ENCODE measurements at regions not wholly inside any gene's neighbourhood (a gene's known extent, or its start where the extent isn't known, plus 50 kb on each side); places are given as distances from the start of the nearest gene placed in this dataset.

- DNase-seq (ENCODE audit: low spot score) = no peak
These were observed 204.5 kb downstream of the BRD1 start for GRCh38 chr22:49623176-49623575.

DNA sequence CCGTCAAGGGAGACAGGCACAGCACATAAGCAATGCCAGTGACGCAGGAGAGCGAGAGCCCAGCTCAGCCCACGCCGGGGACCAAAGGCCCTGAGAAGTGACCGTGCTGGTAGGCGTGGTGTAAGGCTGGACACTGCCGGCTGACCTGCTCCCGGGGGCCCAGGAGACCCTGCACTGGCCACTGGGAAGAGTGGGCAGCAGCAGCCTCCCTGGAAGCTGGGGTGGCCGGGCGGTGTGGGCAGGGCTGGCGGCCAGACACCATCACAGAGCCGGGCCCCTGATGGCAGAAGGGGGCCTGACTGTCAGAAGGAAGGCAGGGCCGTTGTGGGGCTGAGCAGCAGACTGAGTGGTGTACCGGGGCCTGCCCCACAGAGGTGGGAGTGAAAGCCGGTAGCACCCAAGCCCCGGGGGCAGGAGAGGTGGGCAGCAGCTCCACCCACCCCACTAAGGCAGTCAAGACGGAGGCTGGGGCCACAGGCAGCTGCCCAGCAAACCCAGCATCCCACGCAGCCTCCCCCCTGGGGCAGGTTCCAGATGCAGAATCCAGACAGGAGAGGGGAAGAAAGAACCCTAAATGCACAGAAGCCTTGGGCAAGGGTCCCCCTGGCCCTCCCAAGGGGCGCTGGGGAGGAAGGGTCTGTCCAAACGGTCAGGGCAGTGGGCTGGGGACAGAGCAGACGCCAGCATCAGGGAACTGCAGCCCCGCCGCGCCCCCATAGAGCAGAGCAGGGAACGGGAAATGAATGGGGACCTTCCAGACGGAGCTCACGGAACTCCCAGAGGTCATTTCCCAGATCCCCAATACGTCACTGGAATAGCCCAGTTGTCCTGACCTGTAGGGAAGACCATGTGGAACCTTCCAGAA is 205.2 kb downstream of the BRD1 start:
- no peak for DNase-seq (ENCODE audit: low spot score)

DNA sequence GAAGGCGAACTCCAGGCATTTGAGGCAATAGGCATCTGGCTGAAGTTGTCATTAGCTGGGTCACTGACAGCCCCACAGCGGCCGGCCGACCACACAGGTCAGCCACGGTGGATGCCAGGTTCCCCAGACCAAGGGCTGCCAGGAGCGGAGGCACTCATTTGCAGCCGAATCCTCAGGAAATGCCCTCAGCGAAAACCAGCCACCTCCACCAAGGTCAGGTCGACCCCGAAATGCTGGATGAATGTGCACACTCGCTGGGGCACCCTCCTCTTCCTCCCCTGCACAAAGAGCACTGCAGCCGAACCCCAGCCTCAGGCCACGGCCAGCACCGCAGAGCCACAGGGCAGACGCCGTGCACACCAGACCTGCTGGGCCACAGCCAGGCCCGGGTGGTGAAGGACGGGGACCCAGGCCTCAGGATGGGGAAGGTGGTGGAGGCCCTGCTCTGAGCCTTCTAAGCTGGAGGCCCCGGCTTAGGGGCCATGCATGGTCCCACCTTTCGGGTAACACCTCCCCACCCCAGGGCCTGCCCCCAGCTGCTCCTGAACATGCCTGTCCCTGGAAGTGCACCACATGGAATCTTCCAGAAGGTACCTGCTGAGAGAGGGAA is 206.0 kb downstream of the BRD1 start:
- DNase-seq (ENCODE audit: low spot score) = no peak

DNA sequence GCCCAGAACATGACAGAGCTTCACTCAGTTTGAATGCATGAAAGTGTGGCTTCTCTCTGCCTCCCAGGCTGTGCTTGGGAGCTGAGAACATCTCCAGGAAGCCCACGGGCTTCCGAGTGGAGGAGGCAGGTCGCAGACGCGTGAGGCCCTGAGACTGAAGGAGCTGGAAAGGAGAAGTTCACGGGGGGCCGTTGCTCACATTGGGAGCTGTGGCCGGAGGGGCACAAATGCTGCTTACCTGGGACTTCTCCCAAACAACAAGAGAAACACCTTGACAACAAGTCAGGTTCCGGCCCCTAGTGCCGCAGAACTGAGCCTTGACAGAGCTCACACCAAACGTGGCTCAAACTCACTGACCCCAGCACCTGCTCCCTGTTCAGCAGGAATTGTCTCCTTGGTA is 207.0 kb downstream of the BRD1 start:
- DNase-seq (ENCODE audit: low spot score) = no peak

GRCh38 chr22:49620003-49620556 is 207.6 kb downstream of the BRD1 start:
- DNase-seq (ENCODE audit: low spot score) = no peak

DNA sequence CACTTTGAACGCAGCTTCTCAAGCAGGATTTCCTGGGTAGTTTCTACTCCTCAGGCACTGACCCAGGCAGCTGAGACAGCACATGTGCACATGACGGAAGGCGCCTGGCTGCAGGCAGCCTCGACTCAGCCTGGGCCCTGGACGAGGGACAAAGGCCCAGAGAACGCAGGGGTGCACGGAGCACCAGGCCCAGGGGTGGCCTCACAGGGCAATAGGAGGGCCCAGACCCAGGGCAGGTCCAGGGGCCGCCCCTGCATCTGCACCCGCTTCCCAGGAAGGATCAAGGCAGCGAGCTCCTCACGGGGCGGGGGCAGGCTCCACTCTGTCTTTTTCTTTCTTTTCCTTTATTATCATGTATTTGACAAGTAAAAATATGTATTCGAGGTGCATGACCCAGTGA is 208.4 kb downstream of the BRD1 start:
- DNase-seq (ENCODE audit: low spot score) = no peak

- DNase-seq (ENCODE audit: low spot score) = no peak
These were observed 209.1 kb downstream of the BRD1 start for GRCh38 chr22:49618677-49618953.

DNA sequence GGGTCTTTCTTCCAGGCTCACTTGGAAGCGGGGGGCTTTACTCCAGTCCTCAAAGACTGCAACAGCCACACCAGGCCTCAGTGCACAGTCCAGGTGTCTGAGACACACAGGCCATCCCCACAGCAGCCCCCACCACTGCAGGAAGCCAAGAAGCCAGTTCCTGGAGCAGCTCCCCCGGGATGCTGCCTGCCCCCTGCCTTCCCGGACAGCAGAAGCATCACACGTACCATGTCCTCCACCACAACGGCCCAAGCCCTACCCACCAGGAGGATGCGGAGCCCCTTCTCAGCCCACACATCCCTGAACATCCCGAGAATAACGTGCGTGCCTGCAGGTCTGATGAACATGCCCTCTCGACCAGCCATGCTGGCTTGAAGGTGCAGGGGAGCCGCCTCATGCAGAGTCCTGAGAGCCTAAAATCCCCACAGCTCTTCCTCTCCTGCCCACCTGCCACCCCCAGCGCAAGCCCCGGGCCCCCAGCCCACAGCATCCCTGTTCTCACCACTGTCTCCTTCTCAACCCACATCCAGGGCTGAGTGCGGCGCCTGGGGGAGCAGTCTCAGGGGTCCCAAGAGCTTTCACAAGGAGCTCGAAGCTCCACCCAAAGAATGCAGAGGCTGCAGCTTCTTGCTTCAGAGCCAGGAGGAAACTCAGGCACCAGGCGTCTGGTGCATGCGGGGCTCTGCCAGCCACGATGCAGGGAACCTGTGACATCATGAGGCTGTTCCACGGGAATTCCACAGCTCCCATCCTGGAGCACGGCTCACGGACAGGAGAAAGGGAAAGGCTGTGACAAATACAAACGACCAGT is 209.6 kb downstream of the BRD1 start:
- no peak for DNase-seq (ENCODE audit: low spot score)

DNA sequence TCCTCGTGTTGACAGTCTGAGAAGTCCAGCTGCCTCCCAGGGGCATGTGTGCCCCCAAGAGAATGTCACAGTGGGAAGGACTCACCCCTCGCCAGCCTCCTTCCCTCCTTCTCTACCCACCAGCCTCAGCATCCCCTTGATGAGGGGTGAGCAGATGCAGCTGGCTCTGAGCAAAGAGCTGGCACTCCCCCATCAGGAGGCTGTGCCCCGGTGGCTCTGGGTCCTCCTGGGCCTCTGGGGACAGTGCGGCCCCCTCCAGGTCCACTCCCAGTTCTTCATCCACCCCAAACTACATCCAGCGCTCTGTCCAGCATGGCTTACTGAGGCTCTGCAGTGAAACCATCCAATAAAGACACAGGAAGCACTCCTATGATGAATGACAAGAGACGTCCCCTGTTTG is 210.4 kb downstream of the BRD1 start:
- DNase-seq (ENCODE audit: low spot score) = no peak

DNA sequence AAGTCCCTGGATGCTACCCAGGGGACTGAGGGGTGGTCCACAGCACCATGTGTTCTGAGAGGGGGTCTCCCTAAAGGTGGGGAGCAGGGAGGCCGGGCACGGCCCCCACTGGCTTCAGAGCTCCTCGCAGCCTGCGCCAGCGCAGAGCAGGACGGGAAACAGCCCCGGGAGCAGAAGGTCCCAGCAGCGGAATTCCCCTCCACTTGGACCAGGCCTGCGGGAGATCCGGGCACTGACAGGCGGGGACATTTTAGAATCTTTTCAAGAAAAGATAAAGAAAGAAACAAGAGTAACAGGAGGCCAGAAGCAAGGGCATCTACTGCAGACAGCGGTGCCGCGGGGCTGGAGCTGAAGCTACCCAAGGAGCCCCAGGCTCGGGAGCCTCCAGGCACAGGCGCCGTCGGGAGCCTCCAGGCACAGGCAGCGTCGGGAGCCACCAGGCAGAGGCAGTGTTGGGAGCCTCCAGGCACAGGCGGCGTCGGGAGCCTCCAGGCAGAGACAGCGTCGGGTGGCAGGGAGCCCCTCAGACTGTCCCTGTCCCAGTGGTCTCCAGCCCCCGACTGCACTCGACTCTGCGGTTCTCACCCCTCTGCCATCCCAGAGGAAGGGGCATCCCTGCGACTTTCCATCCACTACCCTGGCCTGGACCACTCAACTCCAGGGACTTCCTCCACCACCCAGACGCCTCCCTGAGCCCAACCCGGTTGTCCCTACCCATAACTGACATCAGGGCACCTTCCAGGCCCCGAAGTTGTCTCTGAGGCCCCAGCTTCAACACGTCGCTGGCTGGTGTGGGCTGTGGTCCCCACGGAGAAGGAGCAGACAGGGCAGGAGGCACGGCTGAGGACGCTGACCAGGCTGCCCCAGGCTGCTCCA is 211.1 kb downstream of the BRD1 start:
- no peak for DNase-seq (ENCODE audit: low spot score)

DNA sequence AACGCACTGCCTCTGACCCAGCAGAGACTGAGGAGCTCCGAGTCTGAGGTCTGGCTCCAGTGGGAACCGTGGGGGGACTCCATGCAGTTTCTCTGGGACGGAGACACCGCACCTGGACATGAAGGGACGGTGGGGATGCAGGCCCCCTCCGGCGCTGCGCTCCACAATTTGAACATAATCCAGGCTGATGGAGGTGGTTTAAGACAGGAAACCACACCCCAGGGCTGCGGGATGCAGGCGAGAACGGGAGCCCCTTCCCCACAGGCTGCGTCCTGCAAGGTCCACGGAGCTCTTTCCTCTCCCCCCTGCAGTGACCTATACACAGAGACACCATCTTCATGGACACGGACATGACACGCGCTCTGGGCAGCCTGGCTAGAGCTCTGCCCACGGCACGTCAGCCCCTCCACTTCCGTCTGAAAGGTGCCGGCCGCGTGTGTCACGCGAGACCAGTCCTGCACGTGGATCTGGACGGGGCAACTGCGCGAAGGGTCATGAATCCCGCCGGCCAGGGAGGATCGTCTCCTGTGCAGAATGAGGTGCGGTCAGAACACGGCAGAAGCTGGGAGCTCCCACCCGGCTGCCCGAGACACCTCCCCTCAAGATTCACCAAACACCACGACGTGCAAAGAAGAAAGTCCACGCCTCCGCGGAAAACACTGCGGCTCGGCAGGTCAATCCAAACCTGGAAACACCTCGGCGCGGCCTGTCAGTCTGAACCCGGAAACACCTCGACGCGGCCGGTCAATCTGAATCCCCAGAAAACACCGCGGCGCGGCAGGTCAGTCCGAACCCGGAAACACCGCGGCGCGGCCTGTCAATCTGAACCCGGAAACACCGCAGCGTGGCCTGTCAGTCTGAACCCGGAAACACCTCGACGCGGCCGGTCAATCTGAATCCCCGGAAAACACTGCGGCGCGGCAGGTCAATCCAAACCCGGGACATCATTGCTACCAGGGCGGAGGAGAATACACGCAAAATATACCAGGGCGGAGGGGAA is 212.4 kb downstream of the BRD1 start:
- DNase-seq (ENCODE audit: low spot score) = no peak

DNA sequence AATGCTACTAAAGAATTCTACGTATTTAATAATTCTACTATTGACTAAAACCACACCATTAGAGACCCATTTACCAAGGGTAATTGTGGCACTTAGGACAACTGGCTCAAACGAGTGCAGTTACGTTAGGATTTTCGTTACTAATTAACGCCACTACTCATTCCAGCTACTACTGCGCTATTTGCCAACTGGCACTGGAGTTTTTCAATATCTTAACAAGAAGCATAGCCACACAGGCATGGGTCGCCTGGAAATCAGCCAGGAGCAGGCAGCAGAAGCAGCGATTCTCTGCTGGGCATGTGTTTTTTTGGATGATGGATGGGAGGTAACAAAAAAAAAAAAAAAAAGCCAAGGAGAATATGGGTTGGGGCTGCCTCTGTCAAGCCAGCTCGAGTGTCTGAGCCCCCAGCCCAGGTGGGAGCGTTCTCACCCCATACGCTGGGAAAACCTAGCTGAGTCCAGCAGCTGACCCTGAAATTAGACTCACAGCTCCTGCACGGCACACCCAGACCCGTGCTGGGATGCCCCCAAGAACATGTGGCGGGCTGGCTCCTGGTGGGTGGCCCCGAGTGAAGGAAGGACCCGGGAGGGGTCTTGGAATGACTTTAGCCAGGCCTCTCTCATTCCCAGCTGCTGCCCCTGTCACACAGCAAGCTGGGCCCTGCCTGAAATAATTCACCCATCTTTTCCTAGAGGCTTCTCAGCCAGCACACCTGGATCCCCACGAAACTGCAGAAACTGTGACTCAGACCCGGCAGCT is 214.0 kb downstream of the BRD1 start:
- no peak for DNase-seq (ENCODE audit: low spot score)

GRCh38 chr22:49613108-49613507 is 214.6 kb downstream of the BRD1 start:
- no peak for DNase-seq (ENCODE audit: low spot score)

DNA sequence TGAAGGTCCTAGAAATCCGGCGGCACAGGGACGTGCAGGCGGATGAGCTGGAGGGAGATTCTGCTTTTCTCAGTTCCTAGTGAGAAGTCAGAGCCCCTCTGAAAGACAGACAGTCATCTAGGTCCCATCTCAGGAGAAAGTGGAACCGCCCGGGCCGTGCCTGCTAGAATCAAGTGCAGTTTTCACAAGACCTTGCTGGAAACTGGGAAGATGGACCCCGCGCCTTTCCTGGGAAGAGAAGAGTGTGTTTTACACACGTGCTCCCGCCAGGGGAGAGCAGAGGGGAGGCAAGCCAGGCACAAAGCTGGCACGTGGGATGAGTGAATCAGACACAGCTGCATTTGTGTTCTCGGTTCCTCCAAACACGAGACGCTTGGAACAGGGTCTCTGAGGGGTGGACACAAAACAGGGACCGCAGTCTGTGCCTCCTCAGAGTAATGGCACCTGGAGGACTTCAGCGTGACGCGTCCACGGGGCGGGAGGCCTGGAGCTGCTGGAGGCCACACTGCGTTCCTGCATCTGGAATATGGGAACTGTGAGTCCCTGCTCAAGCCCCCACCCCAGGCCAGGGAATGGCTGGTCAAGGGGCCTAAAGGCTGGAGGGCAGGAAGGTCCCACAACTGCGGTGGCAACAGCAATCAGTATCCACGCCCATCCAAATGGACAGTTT is 218.3 kb downstream of the BRD1 start:
- no peak for DNase-seq (ENCODE audit: low spot score)

GRCh38 chr22:49608660-49609059 is 219.0 kb downstream of the BRD1 start:
- DNase-seq (ENCODE audit: low spot score) = no peak

DNA sequence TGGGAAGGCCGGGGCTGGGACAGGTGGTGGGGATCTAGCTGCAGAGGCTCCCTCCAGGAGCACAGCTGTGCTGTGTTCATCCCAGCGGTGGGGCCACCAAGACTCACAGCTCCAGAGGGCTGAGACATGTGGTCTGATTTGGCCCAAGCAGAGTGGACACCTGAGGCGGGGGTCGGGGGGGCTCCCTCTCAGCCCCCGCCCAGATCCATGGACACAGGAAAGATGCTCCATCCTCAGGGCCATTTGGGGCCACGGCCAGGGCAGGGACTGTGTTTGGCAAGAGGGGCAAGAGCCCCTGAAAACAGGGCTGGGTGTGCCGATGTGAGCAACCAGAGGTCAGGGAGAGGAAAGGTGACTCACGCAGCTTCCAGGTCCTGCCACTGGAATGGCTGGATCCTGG is 219.4 kb downstream of the BRD1 start:
- DNase-seq (ENCODE audit: low spot score) = no peak

GRCh38 chr22:49607821-49608220 is 219.9 kb downstream of the BRD1 start:
- DNase-seq (ENCODE audit: low spot score) = no peak

DNA sequence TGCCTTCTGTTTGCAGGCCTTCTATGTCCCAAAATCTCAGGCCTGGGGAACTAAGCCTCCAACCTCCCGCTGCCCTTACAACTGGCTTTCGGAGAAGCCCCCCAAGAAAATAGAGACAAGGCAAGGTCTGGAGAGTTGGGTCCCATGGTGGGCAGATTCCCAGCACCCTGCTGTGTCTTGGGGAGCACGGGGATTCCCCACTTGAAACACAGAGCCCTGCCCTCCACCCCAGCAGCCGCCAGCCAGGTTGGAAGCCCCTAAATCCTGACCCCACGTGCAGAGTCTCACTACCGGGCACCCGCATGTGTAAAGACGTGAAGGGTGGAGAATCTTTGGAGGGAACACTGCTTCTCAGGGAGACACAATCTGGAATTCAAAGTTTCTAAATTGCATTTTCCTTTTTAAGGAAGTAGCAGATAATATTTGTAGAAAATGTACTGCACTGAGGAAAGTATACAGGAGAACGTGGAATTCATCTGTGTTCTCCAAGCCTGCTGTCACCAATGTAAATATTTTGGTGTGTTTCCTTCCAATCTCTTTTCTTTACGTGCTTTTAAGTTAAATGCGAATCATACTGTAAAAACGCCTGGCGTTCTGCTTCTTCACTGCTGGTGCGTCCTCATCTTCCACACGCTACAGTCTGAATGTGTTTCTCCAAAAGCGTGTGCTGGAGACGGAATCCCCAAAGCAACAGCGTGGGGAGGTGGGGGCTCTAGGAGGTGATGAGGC is 220.9 kb downstream of the BRD1 start:
- no peak for DNase-seq (ENCODE audit: low spot score)

Data from iPS-NIHi11 (cell line).